ENCODE measurements at regions not wholly inside any gene's neighbourhood (a gene's known extent, or its start where the extent isn't known, plus 50 kb on each side); places are given as distances from the start of the nearest gene placed in this dataset.
"Not testable (repeated sequence)": the region's sequence is repeated elsewhere in the genome, so short reads cannot be mapped to it uniquely, and the experiment has no call there.

- no peak for DNase-seq
Observed at GRCh38 chr11:82533628-82534327, 199.9 kb downstream of the FAM181B start.

GRCh38 chr11:82529936-82530335, 203.7 kb downstream of the FAM181B start:
- no peak for DNase-seq

GRCh38 chr11:82527081-82527584, 206.5 kb downstream of the FAM181B start:
- no peak for DNase-seq

GRCh38 chr11:82523141-82523540, 210.5 kb downstream of the FAM181B start:
- DNase-seq: no peak

- no peak for DNase-seq
Observed at GRCh38 chr11:82521427-82521826, 212.2 kb downstream of the FAM181B start.

- DNase-seq: no peak
Observed at GRCh38 chr11:82507288-82507687, 226.4 kb downstream of the FAM181B start.

- DNase-seq: no peak
Observed at GRCh38 chr11:82505379-82505778, 228.3 kb downstream of the FAM181B start.

- DNase-seq: not testable (repeated sequence)
Observed at GRCh38 chr11:82501174-82501573, 232.5 kb downstream of the FAM181B start.

GRCh38 chr11:82494988-82495432, 238.7 kb downstream of the FAM181B start:
- no peak for DNase-seq

- no peak for DNase-seq
Observed at GRCh38 chr11:82474876-82475275, 258.8 kb downstream of the FAM181B start.

GRCh38 chr11:82465481-82465880, 268.2 kb downstream of the FAM181B start:
- no peak for DNase-seq

GRCh38 chr11:82462608-82463242, 270.9 kb downstream of the FAM181B start:
- DNase-seq: no peak

- DNase-seq: no peak
Observed at GRCh38 chr11:82458761-82459160, 274.9 kb downstream of the FAM181B start.

- no peak for DNase-seq
Observed at GRCh38 chr11:82458147-82458546, 275.5 kb downstream of the FAM181B start.

GRCh38 chr11:82450996-82451395, 282.7 kb downstream of the FAM181B start:
- no peak for DNase-seq

- DNase-seq: no peak
Observed at GRCh38 chr11:82406611-82407010, 327.1 kb downstream of the FAM181B start.

- DNase-seq: no peak
Observed at GRCh38 chr11:82405421-82405820, 328.2 kb downstream of the FAM181B start.

GRCh38 chr11:82404981-82405380, 328.7 kb downstream of the FAM181B start:
- DNase-seq: no peak

- no peak for DNase-seq
Observed at GRCh38 chr11:82403640-82404305, 329.9 kb downstream of the FAM181B start.

GRCh38 chr11:82398300-82398815, 335.3 kb downstream of the FAM181B start:
- no peak for DNase-seq

GRCh38 chr11:82396639-82397038, 337.0 kb downstream of the FAM181B start:
- DNase-seq: not testable (repeated sequence)

GRCh38 chr11:82384308-82384707, 349.4 kb downstream of the FAM181B start:
- no peak for DNase-seq

GRCh38 chr11:82373781-82374542, 359.7 kb downstream of the FAM181B start:
- no peak for DNase-seq
